ENCODE measurements at regions not wholly inside any gene's neighbourhood (a gene's known extent, or its start where the extent isn't known, plus 50 kb on each side); places are given as distances from the start of the nearest gene placed in this dataset.

DNA sequence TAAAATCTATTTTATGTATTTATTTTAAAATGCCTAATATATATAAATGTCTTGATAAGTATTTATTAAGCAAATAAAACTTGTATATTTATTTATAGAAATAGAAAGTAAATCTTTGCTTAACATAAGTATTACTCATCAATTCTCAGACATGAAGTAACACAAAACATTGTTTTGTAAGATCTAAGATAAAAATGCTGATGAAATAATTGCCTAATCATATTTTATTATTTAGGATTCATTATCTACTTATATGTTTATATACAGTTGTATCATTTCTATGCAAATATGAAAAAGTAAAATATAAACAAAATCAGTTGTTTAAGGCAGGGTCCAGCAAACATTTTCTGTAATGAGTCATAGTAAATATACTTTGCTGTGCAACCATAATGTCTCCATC lies 507.8 kb upstream of the CNTN5 start:
- TF ChIP-seq, protein P1, sequence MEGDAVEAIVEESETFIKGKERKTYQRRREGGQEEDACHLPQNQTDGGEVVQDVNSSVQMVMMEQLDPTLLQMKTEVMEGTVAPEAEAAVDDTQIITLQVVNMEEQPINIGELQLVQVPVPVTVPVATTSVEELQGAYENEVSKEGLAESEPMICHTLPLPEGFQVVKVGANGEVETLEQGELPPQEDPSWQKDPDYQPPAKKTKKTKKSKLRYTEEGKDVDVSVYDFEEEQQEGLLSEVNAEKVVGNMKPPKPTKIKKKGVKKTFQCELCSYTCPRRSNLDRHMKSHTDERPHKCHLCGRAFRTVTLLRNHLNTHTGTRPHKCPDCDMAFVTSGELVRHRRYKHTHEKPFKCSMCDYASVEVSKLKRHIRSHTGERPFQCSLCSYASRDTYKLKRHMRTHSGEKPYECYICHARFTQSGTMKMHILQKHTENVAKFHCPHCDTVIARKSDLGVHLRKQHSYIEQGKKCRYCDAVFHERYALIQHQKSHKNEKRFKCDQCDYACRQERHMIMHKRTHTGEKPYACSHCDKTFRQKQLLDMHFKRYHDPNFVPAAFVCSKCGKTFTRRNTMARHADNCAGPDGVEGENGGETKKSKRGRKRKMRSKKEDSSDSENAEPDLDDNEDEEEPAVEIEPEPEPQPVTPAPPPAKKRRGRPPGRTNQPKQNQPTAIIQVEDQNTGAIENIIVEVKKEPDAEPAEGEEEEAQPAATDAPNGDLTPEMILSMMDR (IDR thresholded peaks at IDR 0.05; ENCODE audit: low read depth, low read length, poor library complexity, severe bottlenecking): no peak
- TF ChIP-seq EZH2phosphoT487 (IDR thresholded peaks at IDR 0.05; ENCODE audit: borderline replicate concordance, low read length): no peak
